ENCODE measurements at regions not wholly inside any gene's neighbourhood (a gene's known extent, or its start where the extent isn't known, plus 50 kb on each side); places are given as distances from the start of the nearest gene placed in this dataset.

GRCh38 chr6:50236164-50236563, 186.4 kb upstream of the DEFB112 start:
- no peak for DNase-seq

GRCh38 chr6:50239853-50240252, 190.1 kb upstream of the DEFB112 start:
- DNase-seq = no peak

- no peak for DNase-seq
Measured at GRCh38 chr6:50240986-50241385, 191.3 kb upstream of the DEFB112 start.

GRCh38 chr6:50249493-50249892, 199.8 kb upstream of the DEFB112 start:
- no peak for DNase-seq

GRCh38 chr6:50257322-50257721, 207.6 kb upstream of the DEFB112 start:
- no peak for DNase-seq

- DNase-seq = no peak
Measured at GRCh38 chr6:50259903-50260302, 210.2 kb upstream of the DEFB112 start.

- no peak for DNase-seq
Measured at GRCh38 chr6:50264995-50265571, 215.4 kb upstream of the DEFB112 start.

- DNase-seq = no peak
Measured at GRCh38 chr6:50270415-50270814, 220.7 kb upstream of the DEFB112 start.

GRCh38 chr6:50271266-50271665, 221.5 kb upstream of the DEFB112 start:
- no peak for DNase-seq

GRCh38 chr6:50271817-50272216, 222.1 kb upstream of the DEFB112 start:
- DNase-seq = no peak

- no peak for DNase-seq
Measured at GRCh38 chr6:50272611-50273010, 222.9 kb upstream of the DEFB112 start.

- DNase-seq = no peak
Measured at GRCh38 chr6:50276771-50277261, 227.1 kb upstream of the DEFB112 start.

GRCh38 chr6:50277774-50278173, 228.0 kb upstream of the DEFB112 start:
- DNase-seq = no peak

GRCh38 chr6:50278663-50279062, 228.9 kb upstream of the DEFB112 start:
- DNase-seq = no peak

GRCh38 chr6:50285735-50286134, 236.0 kb upstream of the DEFB112 start:
- no peak for DNase-seq

- DNase-seq = no peak
Measured at GRCh38 chr6:50288241-50288640, 238.5 kb upstream of the DEFB112 start.

GRCh38 chr6:50288881-50289280, 239.2 kb upstream of the DEFB112 start:
- DNase-seq = no peak

- no peak for DNase-seq
Measured at GRCh38 chr6:50289366-50289765, 239.6 kb upstream of the DEFB112 start.

- no peak for DNase-seq
Measured at GRCh38 chr6:50301307-50301706, 251.6 kb upstream of the DEFB112 start.

GRCh38 chr6:50305660-50306059, 255.9 kb upstream of the DEFB112 start:
- DNase-seq = no peak

- no peak for DNase-seq
Measured at GRCh38 chr6:50318536-50318935, 268.8 kb upstream of the DEFB112 start.

GRCh38 chr6:50330347-50330746, 280.6 kb upstream of the DEFB112 start:
- no peak for DNase-seq

- no peak for DNase-seq
Measured at GRCh38 chr6:50330963-50331362, 281.2 kb upstream of the DEFB112 start.

GRCh38 chr6:50333696-50334095, 284.0 kb upstream of the DEFB112 start:
- DNase-seq = no peak

GRCh38 chr6:50337532-50338122, 287.9 kb upstream of the DEFB112 start:
- DNase-seq = no peak

Measured in activated CD4-positive, alpha-beta T cell treated with anti-CD3 and anti-CD28 coated beads, Interleukin-2, Interleukin-6, amounts not matched to agents 100 ng/mL and 50 ng/mL, durations not matched to agents 16 hours and 8 hours (primary cell).